HUES6 (cell line): ENCODE measurements at regions not wholly inside any gene's neighbourhood (a gene's known extent, or its start where the extent isn't known, plus 50 kb on each side); places are given as distances from the start of the nearest gene placed in this dataset.

Source experiments
- H3K27ac ChIP-seq: 2 replicates; pipeline ENCODE4 v1.7.0; 2013; ENCODE audit warnings: low read depth, mild to moderate bottlenecking, low read length, inconsistent platforms
- H3K27me3 ChIP-seq: 2 replicates; pipeline ENCODE4 v1.6.1; 2013; ENCODE audit warnings: low read length; ENCODE audit not compliant: control insufficient read depth, insufficient read depth
- H3K36me3 ChIP-seq: 2 replicates; pipeline ENCODE4 v1.6.1; 2013; ENCODE audit warnings: low read length; ENCODE audit not compliant: control insufficient read depth, insufficient read depth
- H3K4me1 ChIP-seq: 2 replicates; pipeline ENCODE4 v1.6.1; 2013; ENCODE audit warnings: low read length; ENCODE audit not compliant: control insufficient read depth, insufficient read depth
- H3K4me3 ChIP-seq: 2 replicates; pipeline ENCODE4 v1.5.1; 2013; ENCODE audit warnings: low read depth, low read length
- H3K9ac ChIP-seq: one replicate; pipeline ENCODE4 v1.6.1; 2013; ENCODE audit warnings: mild to moderate bottlenecking, low read length
- H3K9me3 ChIP-seq: 2 replicates; pipeline ENCODE4 v1.6.1; 2013; ENCODE audit warnings: low read depth, low read length; ENCODE audit not compliant: control insufficient read depth, insufficient read depth

- Histone ChIP-seq H3K4me3 (no peak overlapping the region), H3K4me1 (peaks cover 54% of the 10 kb centered on the region), H3K27me3 (no peaks in the 10 kb centered on the region), H3K9me3 (no peaks in the 10 kb centered on the region), H3K36me3 (no peaks in the 10 kb centered on the region), H3K9ac (peak overlapping the region; percentile 60), H3K27ac (peak overlapping the region; percentile 97)
Measured at GRCh38 chr6:167442796-167443680, 118.2 kb downstream of the TTLL2 start.

GRCh38 chr6:167444602-167445346 lies 119.9 kb downstream of the TTLL2 start:
- H3K4me3 ChIP-seq = no peak overlapping the region
- no peaks in the 10 kb centered on the region for H3K36me3 ChIP-seq
- H3K9me3 ChIP-seq = no peaks in the 10 kb centered on the region
- H3K9ac ChIP-seq = no peak overlapping the region
- no peak overlapping the region for H3K27ac ChIP-seq
- no peaks in the 10 kb centered on the region for H3K27me3 ChIP-seq
- H3K4me1 ChIP-seq = peaks cover 53% of the 10 kb centered on the region

GRCh38 chr6:167445568-167445967 lies 120.7 kb downstream of the TTLL2 start:
- no peak overlapping the region for H3K27ac ChIP-seq
- H3K36me3 ChIP-seq = no peaks in the 10 kb centered on the region
- H3K4me3 ChIP-seq = no peak overlapping the region
- no peaks in the 10 kb centered on the region for H3K9me3 ChIP-seq
- H3K9ac ChIP-seq = no peak overlapping the region
- H3K4me1 ChIP-seq = peaks cover 49% of the 10 kb centered on the region
- H3K27me3 ChIP-seq = no peaks in the 10 kb centered on the region

- Histone ChIP-seq H3K4me1 (peaks cover 46% of the 10 kb centered on the region), H3K4me3 (no peak overlapping the region), H3K27me3 (no peaks in the 10 kb centered on the region), H3K36me3 (no peaks in the 10 kb centered on the region), H3K9me3 (no peaks in the 10 kb centered on the region), H3K27ac (no peak overlapping the region), H3K9ac (no peak overlapping the region)
Measured at GRCh38 chr6:167446046-167446445, 121.2 kb downstream of the TTLL2 start.

- Histone ChIP-seq H3K4me3 (no peak overlapping the region), H3K4me1 (peaks cover 37% of the 10 kb centered on the region), H3K9me3 (no peaks in the 10 kb centered on the region; the same call in 1 of the 2 replicates), H3K36me3 (no peaks in the 10 kb centered on the region), H3K27me3 (no peaks in the 10 kb centered on the region), H3K9ac (no peak overlapping the region), H3K27ac (no peak overlapping the region)
Measured at GRCh38 chr6:167446971-167447370, 122.1 kb downstream of the TTLL2 start.

GRCh38 chr6:167448378-167448777 lies 123.5 kb downstream of the TTLL2 start:
- Histone ChIP-seq H3K4me3 (no peak overlapping the region), H3K27ac (no peak overlapping the region), H3K27me3 (no peaks in the 10 kb centered on the region), H3K36me3 (no peaks in the 10 kb centered on the region), H3K4me1 (peaks cover 25% of the 10 kb centered on the region), H3K9ac (no peak overlapping the region), H3K9me3 (no peaks in the 10 kb centered on the region; the same call in 1 of the 2 replicates)

GRCh38 chr6:167449094-167449861 lies 124.4 kb downstream of the TTLL2 start:
- Histone ChIP-seq H3K4me3 (no peak overlapping the region), H3K27ac (no peak overlapping the region), H3K9me3 (no peaks in the 10 kb centered on the region; the same call in 1 of the 2 replicates), H3K36me3 (no peaks in the 10 kb centered on the region), H3K9ac (no peak overlapping the region), H3K4me1 (peaks cover 20% of the 10 kb centered on the region), H3K27me3 (no peaks in the 10 kb centered on the region)

GRCh38 chr6:167450626-167451025 lies 125.7 kb downstream of the TTLL2 start:
- Histone ChIP-seq H3K9me3 (no peaks in the 10 kb centered on the region; the same call in 1 of the 2 replicates), H3K4me1 (peaks cover 10% of the 10 kb centered on the region), H3K9ac (no peak overlapping the region), H3K4me3 (no peak overlapping the region), H3K27ac (no peak overlapping the region), H3K27me3 (no peaks in the 10 kb centered on the region), H3K36me3 (no peaks in the 10 kb centered on the region)

- H3K4me1 ChIP-seq = peaks cover 5% of the 10 kb centered on the region; the same call in 1 of the 2 replicates
- no peaks in the 10 kb centered on the region for H3K27me3 ChIP-seq
- H3K9ac ChIP-seq = no peak overlapping the region
- H3K27ac ChIP-seq = no peak overlapping the region
- H3K9me3 ChIP-seq = no peaks in the 10 kb centered on the region; the same call in 1 of the 2 replicates
- H3K4me3 ChIP-seq = no peak overlapping the region
- H3K36me3 ChIP-seq = no peaks in the 10 kb centered on the region
Measured at GRCh38 chr6:167452338-167453081, 127.6 kb downstream of the TTLL2 start.

- Histone ChIP-seq H3K4me3 (no peak overlapping the region), H3K9ac (no peak overlapping the region), H3K27ac (no peak overlapping the region), H3K36me3 (no peaks in the 10 kb centered on the region), H3K4me1 (peaks cover 6% of the 10 kb centered on the region; the same call in 1 of the 2 replicates), H3K27me3 (no peaks in the 10 kb centered on the region), H3K9me3 (no peaks in the 10 kb centered on the region; the same call in 1 of the 2 replicates)
Measured at GRCh38 chr6:167453082-167453446, 128.2 kb downstream of the TTLL2 start.
